HG02588 (cell line): ENCODE measurements at regions not wholly inside any gene's neighbourhood (a gene's known extent, or its start where the extent isn't known, plus 50 kb on each side); places are given as distances from the start of the nearest gene placed in this dataset.

ENCODE experiments used
- ATAC-seq: cut with Tn5 transposase; IDR thresholded peaks from one replicate; pipeline ENCODE4 v1.9.1; 2021; ENCODE audit warnings: mild to moderate bottlenecking, moderate library complexity; ENCODE audit not compliant: unreplicated experiment

DNA sequence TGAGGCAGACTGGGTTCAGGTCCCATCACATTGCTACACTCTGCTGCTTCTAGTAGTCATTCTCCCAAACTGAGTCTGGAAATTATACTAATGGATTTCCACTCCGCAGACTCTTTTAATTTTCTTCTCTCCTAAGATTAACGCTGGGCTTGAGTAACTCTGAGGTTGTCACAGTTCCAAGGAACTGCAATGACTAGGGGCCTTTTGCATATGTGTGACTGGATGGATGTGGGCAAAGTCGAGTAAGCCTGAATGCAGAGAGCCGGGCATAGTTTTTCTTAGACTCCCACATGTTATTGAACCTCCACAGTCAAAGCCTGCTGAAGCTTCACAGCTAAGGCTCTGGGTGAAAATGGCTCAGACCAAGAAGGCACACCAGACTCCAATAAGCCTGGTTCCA lies 160.9 kb upstream of the PROX1 start:
- no peak for ATAC-seq

DNA sequence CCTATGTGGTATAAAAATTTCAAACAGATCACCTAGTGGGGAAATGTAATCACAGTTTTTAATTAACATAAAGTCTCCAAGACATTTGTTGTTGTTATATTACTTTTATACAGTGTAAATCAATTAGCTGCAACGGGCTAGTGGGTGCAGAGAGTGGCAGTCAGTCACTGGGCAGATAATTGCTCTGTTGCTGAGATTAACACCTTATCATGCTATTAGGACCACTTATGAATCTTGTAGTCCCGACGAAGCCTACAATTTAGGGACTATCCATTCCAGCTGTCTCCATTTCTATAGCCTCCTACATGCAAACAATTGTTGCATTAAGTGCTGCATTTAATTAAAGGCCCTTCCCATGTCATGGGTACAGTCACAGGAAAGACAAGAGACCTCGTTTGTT lies 158.9 kb upstream of the PROX1 start:
- no peak for ATAC-seq

DNA sequence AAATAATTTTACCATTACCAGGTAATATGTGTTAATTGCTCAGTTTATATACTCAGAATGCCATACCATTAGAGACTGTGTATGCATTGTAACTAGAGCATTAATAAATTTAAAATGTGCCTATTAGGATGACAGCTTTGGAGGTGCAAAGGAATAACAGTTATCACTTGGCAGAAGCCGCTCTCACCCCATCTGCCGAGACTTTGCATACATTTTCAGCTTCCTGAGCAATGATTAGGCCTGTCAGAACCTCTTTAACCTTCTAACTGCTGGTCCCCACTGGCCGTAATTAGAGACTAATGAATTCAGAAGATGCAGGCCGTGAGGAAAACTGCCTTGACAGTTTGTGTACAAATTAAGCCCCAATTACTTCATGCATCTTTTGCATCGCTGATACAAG lies 158.0 kb upstream of the PROX1 start:
- no peak for ATAC-seq

DNA sequence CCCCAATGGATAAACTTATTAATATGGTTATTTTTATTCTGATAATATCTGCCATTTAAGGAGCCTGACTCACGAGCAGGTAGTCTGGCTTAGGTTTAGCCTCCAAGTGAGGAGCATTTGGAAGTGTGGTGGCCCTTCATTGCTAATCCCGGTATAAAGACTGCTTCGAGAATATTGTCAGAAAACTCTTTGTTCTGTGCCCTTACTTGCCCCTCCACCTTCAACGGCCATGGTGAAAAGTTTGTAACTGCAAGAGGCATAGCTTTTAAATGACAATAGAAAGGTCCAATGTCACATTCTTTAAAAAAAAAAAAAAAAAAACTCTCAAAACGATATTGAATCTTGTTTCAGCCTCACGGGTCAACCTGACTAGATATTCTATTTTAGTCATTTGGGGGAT lies 157.4 kb upstream of the PROX1 start:
- no peak for ATAC-seq

DNA sequence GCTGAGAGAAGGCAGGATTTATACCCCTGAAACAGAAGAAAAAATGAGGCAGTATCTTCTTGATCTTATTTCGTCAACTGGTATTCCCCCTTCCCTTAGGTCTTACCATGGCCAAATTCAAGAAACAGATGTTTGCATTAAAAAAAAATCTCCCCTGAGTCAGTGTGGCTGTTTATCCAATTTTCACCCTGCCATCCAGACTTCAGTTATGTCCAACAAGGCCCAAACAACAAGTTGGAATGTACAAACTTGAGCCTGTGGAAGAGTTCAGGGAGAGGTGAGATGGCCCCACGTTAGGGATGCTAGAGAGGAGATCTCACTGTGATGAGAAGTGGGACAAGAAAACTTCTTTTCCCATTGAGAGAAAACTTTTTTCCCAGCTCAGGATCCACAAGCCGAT lies 147.2 kb upstream of the PROX1 start:
- no peak for ATAC-seq

DNA sequence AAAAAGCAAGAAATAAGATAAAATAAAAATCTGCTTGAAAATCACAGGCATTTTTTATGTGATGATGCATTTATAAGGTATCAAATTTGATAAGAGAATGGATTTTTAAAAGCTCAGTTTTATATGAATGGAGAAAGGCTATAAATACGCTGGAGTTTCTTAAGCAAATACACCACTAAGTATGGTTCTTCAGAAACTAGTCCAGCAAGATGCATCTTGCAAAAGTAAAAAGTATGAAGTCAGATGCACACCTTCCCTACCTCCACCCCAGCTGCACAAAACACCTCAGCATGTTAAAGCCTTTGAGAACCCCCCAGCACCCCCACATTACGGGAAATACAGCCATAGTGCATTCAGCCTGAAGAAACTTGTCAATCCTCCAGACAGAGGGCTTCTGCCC lies 143.1 kb upstream of the PROX1 start:
- no peak for ATAC-seq

DNA sequence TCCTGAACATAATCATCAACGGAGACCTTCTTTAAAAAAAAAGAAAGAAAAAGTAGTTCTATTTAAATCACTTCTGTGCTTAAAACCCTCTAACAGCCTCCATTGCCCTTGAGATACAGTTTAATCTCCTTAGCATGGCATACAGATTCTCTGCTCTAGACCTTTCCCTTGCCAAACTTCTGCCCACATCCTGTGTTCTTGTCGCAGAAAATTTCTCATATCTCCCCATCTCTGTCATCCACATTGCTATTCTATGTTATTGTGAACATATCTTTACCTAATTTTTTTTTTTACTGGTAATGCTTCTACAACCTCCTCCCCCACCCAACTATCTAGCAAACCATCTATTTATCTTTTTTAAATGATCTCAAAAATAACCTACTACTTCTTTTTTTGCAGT lies 135.7 kb upstream of the PROX1 start:
- ATAC-seq = no peak

DNA sequence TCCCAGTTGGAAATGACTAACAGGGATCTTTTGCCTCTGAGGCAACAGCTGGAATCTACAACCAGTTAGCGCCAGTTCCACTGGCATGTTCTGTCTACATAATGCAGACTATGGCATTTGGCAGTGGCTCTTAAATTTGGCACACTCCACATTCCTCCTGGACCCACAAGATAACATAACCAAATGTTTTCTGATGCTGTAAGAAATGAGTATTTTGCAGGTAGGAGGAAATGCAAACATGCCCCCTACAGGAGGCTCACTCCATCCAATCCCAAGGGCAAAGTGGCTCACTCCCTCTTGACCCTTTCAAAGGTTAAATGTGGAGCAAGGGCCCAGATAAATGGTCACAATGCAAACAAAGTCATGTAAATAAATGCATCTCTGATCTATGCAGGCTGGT lies 129.2 kb upstream of the PROX1 start:
- ATAC-seq = no peak

DNA sequence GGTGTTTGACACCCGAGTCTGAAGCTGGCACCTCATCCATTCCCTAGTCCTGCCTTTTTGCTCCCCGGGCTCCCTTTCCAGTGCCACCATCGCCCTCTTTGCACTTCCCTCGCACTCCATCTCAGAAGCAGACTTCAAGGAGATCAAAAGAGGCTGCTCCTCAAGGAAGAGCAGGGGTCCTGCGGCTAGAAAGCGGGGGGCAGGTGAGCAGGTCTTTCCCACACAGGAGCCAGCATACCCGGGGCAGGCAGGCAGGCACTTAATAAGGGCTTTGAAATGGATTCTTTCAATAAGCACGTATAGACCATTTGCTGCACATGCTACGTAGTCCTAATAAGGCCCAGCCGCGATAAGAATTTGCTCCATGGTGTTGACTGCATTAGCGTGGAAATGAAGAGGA lies 125.9 kb upstream of the PROX1 start:
- no peak for ATAC-seq

DNA sequence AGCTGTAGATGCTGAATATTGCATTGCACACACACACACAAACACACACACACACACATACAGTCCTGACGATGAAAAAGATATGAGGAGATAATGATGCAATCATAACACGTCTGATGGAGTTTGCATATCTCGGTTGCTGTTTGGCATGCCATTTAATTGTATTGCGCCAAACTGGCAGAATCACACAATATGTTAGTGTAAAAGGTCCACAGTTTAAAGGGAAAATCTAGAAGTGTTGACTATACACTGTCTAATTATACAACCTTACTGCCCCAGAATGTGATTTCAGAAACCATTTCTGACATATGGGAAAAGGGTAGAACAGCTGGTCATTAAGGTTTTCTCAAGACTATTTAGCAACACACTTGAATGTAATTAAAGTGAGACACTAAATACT lies 123.7 kb upstream of the PROX1 start:
- no peak for ATAC-seq

DNA sequence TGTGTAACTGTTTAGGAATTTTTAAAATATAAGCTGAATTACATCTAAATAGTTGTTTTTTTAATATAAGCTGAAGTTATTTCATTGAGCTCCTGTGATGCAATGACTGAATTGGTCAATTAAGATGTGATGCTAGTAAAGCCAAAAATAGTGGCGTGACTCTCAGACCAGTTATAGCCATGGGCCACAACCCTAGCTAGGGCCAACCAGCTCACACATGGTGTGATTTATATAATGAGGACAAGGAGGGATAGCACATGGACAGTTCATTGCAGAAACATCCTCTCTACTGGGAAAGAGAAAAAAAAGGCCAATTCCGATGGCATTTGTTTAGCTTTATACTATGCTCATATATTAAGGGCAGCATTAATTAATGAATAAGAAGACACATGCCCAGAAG lies 119.3 kb upstream of the PROX1 start:
- no peak for ATAC-seq

DNA sequence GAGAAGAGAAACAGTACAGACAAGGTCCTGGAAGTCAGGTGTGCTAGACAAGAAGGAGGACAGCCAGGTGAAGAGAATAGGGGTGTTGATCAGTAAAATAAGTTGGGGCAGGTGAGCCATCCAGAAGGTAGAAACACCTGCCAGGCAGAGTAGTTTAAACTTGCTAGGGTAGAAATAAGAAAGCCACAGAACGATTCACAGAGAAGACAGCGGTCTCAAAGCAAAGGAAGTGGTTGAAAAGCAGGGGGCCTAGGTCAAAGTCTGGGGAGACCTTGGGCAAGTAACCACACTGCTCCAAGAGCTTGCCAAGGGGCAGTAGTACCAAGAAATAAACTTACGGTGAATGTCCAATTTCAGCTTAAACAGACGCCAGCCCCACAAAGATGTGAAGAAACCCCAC lies 116.6 kb upstream of the PROX1 start:
- no peak for ATAC-seq

DNA sequence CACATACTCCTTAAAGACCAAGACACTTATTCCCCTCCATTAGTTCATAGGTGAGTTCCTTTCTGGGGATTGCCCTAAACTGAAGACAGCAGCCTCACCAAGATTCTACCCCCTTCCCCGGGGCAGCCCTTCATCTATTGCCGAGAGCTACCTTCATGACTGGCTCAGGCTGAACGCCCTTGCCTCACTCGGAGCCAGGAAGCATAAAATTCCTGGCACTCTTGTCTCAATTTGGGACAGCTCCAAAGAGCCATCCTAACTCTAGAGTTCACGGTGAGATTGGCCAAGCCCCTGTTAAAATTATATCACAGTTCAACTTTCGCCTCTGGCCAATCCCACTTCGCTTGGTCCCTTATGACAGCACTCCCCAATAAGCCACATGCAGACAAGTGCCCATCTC lies 113.0 kb upstream of the PROX1 start:
- ATAC-seq = no peak

DNA sequence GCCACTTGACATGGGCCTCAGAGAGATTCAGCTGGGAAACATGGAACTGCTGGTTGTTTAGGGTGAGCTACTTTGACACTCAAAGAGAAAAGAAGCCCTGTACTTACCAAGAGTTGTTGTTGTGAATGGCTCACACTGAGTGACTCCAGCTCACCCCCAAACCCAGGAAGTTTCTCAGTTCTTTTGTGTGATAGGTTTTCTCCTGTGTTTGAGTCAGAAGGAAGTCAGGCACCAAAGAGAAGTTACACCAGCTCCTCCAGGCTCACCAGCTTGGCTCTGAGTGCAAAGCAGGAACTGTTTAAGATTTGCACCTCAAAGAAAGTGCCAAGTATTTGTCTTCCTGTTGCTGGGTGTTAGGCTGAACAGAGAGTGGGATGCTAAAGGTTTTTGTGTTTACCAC lies 111.2 kb upstream of the PROX1 start:
- ATAC-seq = no peak

DNA sequence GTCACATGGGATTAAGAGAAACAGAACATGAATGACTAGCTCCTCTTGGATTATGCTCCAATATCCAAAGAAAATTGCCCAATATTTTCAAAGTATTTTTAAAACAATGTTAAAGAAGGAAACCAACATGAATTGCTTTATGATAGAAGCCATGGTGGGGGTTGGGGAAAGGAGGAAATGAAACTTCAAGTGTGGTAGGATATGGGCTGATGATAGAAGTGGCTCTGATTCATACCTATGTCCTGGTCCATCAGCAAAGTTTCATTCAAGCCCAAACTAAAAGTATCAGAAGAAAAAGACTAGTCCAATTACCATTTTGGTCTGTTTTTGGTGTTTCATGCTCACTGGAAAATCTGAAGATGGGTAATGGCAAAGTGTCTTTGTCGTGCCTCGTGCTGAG lies 104.2 kb upstream of the PROX1 start:
- no peak for ATAC-seq

DNA sequence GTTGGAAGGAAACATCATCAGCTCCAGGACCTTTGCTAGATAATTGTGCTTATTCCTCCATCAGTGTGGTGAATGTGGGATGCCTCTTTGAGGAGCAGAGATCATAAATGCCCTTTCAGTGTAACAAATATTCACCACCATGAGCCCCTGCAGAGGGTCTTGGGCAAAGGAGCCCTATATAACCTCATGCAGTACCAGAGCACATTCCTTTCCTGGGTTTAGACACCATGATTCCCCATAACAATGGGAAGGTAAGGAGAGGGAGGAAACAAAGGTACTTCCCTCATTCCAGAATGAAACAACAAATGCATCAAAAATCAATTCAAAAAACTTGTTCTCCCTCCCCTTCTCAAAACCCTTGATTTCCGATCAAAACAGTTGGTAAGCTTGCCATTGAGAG lies 103.4 kb upstream of the PROX1 start:
- ATAC-seq = no peak

DNA sequence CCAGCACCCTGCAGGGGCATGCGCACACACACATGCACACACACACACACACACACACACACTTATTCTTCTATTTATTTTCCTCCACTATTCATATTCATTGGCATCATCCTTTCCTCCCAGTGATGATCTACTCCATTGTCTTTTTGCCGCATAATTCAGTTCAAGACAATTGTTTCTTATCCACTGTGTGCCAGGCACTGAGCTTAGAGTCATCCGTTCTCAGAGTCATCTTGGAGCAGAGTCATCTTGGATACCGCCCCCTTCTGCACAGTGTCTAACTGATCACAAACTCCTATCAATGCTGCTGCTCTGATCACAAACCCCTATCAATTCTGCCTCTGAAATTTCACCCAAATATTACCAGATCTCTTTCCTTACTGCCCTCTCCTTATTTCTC lies 102.8 kb upstream of the PROX1 start:
- ATAC-seq = no peak

DNA sequence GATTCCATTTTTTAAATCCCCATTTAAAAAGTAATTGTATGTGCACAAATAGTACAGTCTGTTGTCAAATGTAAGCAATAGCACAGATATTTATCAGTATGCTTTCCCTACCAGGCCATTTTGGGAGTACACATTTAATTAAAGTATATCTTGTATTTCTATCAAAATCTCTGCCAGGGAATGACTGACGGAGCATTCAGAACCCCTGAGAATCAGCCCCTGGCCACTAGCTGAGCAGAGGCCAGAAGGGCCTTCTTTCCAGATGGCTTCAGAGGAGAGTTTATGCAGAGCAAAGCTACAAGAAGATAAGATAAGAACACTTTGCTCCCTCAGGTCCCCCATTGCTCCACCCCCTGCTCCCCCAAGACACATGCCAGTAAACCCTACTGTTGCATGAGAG lies 99.9 kb upstream of the PROX1 start:
- no peak for ATAC-seq

DNA sequence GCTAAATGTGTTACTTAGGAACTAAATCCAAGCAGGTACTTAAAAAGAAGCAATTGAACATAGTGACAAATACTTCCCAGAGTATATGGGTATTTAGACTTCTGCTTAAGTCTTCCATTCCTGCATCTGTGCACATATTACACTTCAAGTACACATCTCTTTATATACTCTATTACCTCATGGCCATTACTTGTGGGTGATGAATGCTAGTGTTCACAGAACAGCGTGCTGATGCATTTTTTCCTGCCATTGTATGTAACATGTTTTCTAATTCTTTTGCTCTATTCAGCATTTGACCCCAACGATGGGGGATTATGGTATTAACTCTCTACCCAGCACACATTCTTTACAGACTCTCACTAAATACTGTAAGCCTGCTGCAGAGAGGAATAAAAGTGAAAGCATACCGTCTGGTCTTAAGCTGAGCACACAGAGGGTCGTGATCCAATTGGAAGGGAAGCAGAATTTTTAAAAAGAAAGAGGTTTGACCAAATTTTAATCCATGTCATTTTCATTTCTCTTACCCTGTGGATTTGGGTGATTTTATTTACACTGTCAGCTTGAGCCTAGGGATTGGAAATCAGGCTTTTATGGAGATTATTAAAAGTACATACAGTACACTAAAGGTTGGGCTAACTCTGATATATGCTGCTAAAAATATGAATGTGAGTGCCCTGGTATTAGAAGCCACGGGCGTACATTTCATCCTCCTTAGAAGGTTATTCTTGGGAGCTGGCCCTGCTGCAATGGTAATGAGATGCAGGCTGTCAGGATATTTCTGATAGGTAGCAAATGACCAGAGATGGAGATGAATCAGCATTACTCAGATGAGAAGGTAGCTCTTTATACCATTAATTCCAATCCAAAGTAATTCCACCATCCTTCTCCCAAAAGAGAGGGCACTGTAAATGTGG lies 95.5 kb upstream of the PROX1 start:
- no peak for ATAC-seq

DNA sequence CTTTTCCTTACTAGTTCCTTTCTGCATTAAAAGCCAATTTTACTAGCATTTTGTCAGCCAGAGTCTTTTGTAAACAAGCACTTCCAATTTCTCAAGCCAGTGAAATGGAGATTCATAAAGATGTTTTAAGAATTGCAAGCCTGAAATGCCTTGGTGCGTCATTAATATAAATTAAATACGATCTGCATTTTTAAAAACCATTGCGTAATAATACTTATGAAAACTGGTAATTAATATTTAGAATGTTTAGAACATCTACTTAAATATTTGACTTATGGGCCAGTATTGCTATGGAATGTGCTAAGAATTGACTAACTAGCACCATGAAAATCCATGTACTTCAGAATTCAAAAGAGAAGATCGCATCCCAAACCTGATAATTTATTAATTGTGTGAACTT lies 89.1 kb upstream of the PROX1 start:
- ATAC-seq = no peak

DNA sequence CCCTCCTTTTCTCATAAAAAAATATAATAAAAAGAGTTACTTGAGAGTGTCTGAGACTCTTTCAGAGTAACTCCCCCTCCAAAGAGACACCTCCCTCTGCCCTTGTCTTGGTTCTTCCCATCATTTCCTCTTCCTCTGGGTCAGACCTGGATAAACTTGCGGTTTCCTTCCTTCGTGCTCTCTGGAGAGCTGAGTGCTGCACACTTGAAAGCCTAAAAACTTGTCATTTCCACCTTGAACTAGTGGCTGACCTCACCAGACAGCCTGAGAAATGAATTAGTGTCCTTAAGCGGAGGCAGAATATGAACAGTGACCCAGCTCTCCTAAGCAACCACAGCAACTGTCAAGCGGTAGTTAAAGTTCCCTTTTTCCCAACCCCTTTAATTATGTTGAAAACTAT lies 88.4 kb upstream of the PROX1 start:
- no peak for ATAC-seq

DNA sequence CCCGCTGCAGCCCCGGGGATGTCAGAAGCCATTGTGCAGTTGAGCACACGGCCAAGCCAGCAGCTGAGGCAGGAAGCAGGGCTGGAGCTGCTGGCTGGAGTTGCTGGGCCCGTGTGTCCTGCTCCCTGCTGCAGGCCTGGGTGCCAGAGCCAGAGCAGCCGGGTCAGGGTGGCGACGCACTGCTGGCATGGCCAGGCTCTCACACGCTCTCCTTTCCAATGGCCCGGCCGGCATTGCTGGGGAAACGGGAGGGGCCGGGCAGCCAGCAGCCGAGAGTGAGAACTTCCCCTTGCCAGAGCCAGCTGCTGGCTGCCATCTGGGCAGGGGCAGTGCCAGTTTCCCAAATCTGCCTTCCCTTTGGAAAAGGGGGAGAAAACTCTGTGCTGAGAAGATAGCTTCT lies 82.4 kb upstream of the PROX1 start:
- ATAC-seq = no peak

DNA sequence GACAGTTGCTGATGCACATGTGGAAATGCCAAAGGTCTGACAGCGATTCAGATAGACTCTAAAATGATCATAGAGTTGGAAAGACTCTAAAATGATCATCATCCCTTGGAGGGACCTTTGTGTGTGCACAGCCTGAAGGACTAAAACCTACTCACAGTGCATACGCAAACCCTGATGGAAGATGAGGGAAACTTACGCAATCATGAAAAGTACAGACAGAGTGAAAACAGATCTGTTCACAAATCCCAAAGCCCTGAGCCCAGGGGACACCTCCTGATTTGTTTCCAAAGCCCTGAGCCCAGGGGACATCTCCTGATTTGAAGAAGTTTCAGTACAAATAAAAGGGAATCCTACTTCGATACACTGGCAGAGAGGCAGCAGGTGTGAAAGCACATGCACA lies 79.3 kb upstream of the PROX1 start:
- no peak for ATAC-seq
